K562 (cell line): ENCODE measurements at regions not wholly inside any gene's neighbourhood (a gene's known extent, or its start where the extent isn't known, plus 50 kb on each side); places are given as distances from the start of the nearest gene placed in this dataset.

ENCODE experiments used
- ATAC-seq: fragments of 200-7000 bp; cut with Tn5 transposase; 3 replicates; pipeline ENCODE4 v1.9.1; 2020; ENCODE audit warnings: moderate library complexity
- BruUV-seq: library from RNA; stranded (reverse); fragments of 400-500 nt; replicated peaks from 2 replicates; lab custom pipeline; 2021; lab: Mats Ljungman, UMichigan
- CTCF ChIA-PET: fragments of 300-600 bp; formaldehyde crosslinking; extraction: SDS; loops from one replicate; lab custom pipeline; 2021; ENCODE audit warnings: low intra/inter-chr PET ratio; lab: Yijun Ruan, JAX
- POLR2A ChIA-PET: fragments of 300-600, 350-650 bp; sonication (Branson Sonifier 250); formaldehyde crosslinking; extraction: SDS; loops from one replicate; lab custom pipeline; 2021; ENCODE audit warnings: antibody characterized with exemption, inconsistent platforms; lab: Yijun Ruan, JAX
- DNase-seq, 4 experiments: peaks; one replicate each; pipeline versions ENCODE4 v3.0.0 to v3.0.0-alpha.2; 2011 to 2018; ENCODE audit warnings: low spot score in 3 of 4, mixed read lengths in 3 of 4; ENCODE audit errors: extremely low read depth in 1 of 4
- FAIRE-seq: peaks from 2 replicates; lab custom pipeline; 2011; peaks lifted over from hg19 to GRCh38; lab: Jason Lieb, UNC
- H2AFZ ChIP-seq: 2 replicates; pipeline ENCODE4 v1.6.0; 2011; ENCODE audit warnings: low read depth, low read length, control low read depth, inconsistent platforms
- H3K27ac ChIP-seq: fragments of 200-600 bp; 3 replicates; pipeline ENCODE4 v1.8.0; 2011; ENCODE audit warnings: low read depth, mild to moderate bottlenecking, control low read depth, inconsistent platforms, low read length, moderate library complexity, mixed read lengths; ENCODE audit errors: extremely low read depth
- H3K27me3 ChIP-seq, 2 experiments: fragments of 300-600 bp in 1 of 2; 2 replicates in 1 of 2; 3 replicates in 1 of 2; pipeline versions ENCODE4 v1.6.0 to v1.8.0; 2011; ENCODE audit warnings: inconsistent platforms in 2 of 2, low read length in 2 of 2, mild to moderate bottlenecking in 1 of 2, mixed read lengths in 1 of 2, moderate library complexity in 1 of 2; ENCODE audit not compliant: control insufficient read depth in 2 of 2, insufficient read depth in 2 of 2
- H3K36me3 ChIP-seq: fragments of 300-600 bp; 3 replicates; pipeline ENCODE4 v1.8.0; 2011; ENCODE audit warnings: mild to moderate bottlenecking, low read length, inconsistent platforms; ENCODE audit not compliant: control insufficient read depth, insufficient read depth
- H3K4me1 ChIP-seq, 2 experiments: fragments of 200-600 bp in 1 of 2; replicated peaks in 1 of 2; 2 replicates in 1 of 2; 3 replicates in 1 of 2; pipeline versions ENCODE4 v1.5.1 to v1.8.0; 2011; ENCODE audit warnings: inconsistent platforms in 2 of 2, low read length in 2 of 2, mild to moderate bottlenecking in 1 of 2, mixed read lengths in 1 of 2, moderate library complexity in 1 of 2; ENCODE audit not compliant: control insufficient read depth in 2 of 2, insufficient read depth in 2 of 2
- H3K4me2 ChIP-seq: 2 replicates; pipeline ENCODE4 v1.6.1; 2011; ENCODE audit warnings: low read length, control low read depth, inconsistent platforms, mixed read lengths; ENCODE audit not compliant: insufficient read depth
- H3K4me3 ChIP-seq: fragments of 200-600 bp; sonication (generic), shearing (Covaris generic); 2 replicates; pipeline ENCODE4 v1.5.1; 2016; ENCODE audit warnings: control low read depth, inconsistent platforms
- H3K79me2 ChIP-seq: fragments of 200-600 bp; 3 replicates; pipeline ENCODE4 v1.8.0; 2011; ENCODE audit warnings: low read length, inconsistent platforms; ENCODE audit not compliant: control insufficient read depth, insufficient read depth
- H3K9ac ChIP-seq, 2 experiments: 2 replicates each; pipeline versions ENCODE4 v1.6.0 to v1.6.1; 2011; ENCODE audit warnings: low read depth in 2 of 2, low read length in 2 of 2, control low read depth in 1 of 2, inconsistent platforms in 1 of 2, mild to moderate bottlenecking in 1 of 2, mixed read lengths in 1 of 2; ENCODE audit not compliant: insufficient read depth in 1 of 2
- H3K9me1 ChIP-seq: one replicate; pipeline ENCODE4 v1.6.0; 2011; ENCODE audit warnings: inconsistent platforms, mild to moderate bottlenecking, low read length, moderate library complexity; ENCODE audit not compliant: control insufficient read depth, insufficient read depth
- H3K9me3 ChIP-seq: replicated peaks from 2 replicates; pipeline ENCODE4 v1.5.1; 2011; ENCODE audit warnings: low read depth, low read length, inconsistent platforms; ENCODE audit not compliant: control insufficient read depth, insufficient read depth
- H4K20me1 ChIP-seq: replicated peaks from 2 replicates; pipeline ENCODE4 v1.6.1; 2011; ENCODE audit warnings: low read length, inconsistent platforms, mixed read lengths; ENCODE audit not compliant: control insufficient read depth, insufficient read depth
- ETS2 ChIP-seq: IDR thresholded peaks from 2 replicates; pipeline ENCODE4 v1.6.1; 2016; ENCODE audit warnings: borderline replicate concordance, missing genetic modification characterization, mild to moderate bottlenecking, moderate library complexity, missing compliant biosample characterization; ENCODE audit not compliant: poor library complexity, severe bottlenecking
- HLTF ChIP-seq: fragments of 450-650 bp; IDR thresholded peaks from 2 replicates; pipeline ENCODE4 v1.6.1; 2016
- JUNB ChIP-seq: fragments of 450-650 bp; formaldehyde crosslinking; conservative IDR thresholded peaks from 2 replicates; pipeline ENCODE4 v1.4.0; 2020; ENCODE audit warnings: mild to moderate bottlenecking
- KDM1A ChIP-seq, 2 experiments: fragments of 450-650 bp; IDR thresholded peaks; 2 replicates each; pipeline ENCODE4 v1.6.1; 2016; ENCODE audit warnings: mild to moderate bottlenecking in 2 of 2
- PCBP1 ChIP-seq: fragments of 200-400 bp; formaldehyde crosslinking; IDR thresholded peaks from 2 replicates; pipeline ENCODE4 v1.6.1; 2018; ENCODE audit warnings: mild to moderate bottlenecking, low read depth, low read length; ENCODE audit not compliant: poor library complexity, severe bottlenecking
- PHF21A ChIP-seq: fragments of 450-650 bp; IDR thresholded peaks from 2 replicates; pipeline ENCODE4 v1.6.1; 2017; ENCODE audit warnings: low read depth, borderline replicate concordance
- RB1 ChIP-seq: fragments of 450-650 bp; IDR thresholded peaks from 2 replicates; pipeline ENCODE4 v1.6.1; 2017; ENCODE audit warnings: low read depth, mild to moderate bottlenecking
- RBBP5 ChIP-seq: fragments of 200-600 bp; sonication (generic); IDR thresholded peaks from 2 replicates; pipeline ENCODE4 v1.6.1; 2012; ENCODE audit warnings: borderline replicate concordance, mild to moderate bottlenecking, low read length, control low read depth, inconsistent platforms; ENCODE audit not compliant: insufficient read depth, poor library complexity, severe bottlenecking
- TAF9B ChIP-seq: fragments of 450-650 bp; IDR thresholded peaks from 2 replicates; pipeline ENCODE4 v1.6.1; 2018; ENCODE audit warnings: mild to moderate bottlenecking; ENCODE audit not compliant: partially characterized antibody
- ZNF586 ChIP-seq: fragments of 450-650 bp; formaldehyde crosslinking; conservative IDR thresholded peaks from 2 replicates; pipeline ENCODE4 v1.4.0; 2020; ENCODE audit warnings: mild to moderate bottlenecking, moderate library complexity
- WGBS: fragments of 100-300 bp; shearing (Covaris generic); methylation state at CpG from one replicate; pipeline ENCODE4 v1.1.6; 2016; ENCODE audit warnings: low coverage, mixed read lengths; ENCODE audit not compliant: insufficient coverage; ENCODE audit errors: missing lambda C conversion rate; 5-methylcytosine and 5-hydroxymethylcytosine counted together
- in situ Hi-C: fragments of 300-500 bp; cut with MboI; formaldehyde crosslinking; loops from 4 replicates; pipeline ENCODE4 v1.15.0; 2018; ENCODE audit warnings: inconsistent platforms, mixed read lengths
- intact Hi-C: fragments of 100-400 bp; cut with micrococcal nuclease; formaldehyde crosslinking; loops from 2 replicates; pipeline ENCODE4 v1.14.2; 2022
- TF ChIP-seq, protein P1 (sequence below): fragments of 450-650 bp; IDR thresholded peaks from 2 replicates; pipeline ENCODE4 v1.6.1; 2016; ENCODE audit warnings: missing biosample characterization, missing genetic modification characterization
- TF ChIP-seq, protein P2 (sequence below): fragments of 250-450 bp; sonication (Bioruptor Pico); IDR thresholded peaks from 2 replicates; pipeline ENCODE4 v1.4.0; 2020; ENCODE audit warnings: mild to moderate bottlenecking
- TF ChIP-seq, protein P3 (sequence below): fragments of 450-650 bp; IDR thresholded peaks from 2 replicates; pipeline ENCODE4 v1.6.1; 2017; ENCODE audit warnings: antibody characterized with exemption
- TF ChIP-seq, protein P4 (sequence below): fragments of 250-450 bp; sonication (Bioruptor Pico); IDR thresholded peaks from 2 replicates; pipeline ENCODE4 v1.5.0; 2021

DNA sequence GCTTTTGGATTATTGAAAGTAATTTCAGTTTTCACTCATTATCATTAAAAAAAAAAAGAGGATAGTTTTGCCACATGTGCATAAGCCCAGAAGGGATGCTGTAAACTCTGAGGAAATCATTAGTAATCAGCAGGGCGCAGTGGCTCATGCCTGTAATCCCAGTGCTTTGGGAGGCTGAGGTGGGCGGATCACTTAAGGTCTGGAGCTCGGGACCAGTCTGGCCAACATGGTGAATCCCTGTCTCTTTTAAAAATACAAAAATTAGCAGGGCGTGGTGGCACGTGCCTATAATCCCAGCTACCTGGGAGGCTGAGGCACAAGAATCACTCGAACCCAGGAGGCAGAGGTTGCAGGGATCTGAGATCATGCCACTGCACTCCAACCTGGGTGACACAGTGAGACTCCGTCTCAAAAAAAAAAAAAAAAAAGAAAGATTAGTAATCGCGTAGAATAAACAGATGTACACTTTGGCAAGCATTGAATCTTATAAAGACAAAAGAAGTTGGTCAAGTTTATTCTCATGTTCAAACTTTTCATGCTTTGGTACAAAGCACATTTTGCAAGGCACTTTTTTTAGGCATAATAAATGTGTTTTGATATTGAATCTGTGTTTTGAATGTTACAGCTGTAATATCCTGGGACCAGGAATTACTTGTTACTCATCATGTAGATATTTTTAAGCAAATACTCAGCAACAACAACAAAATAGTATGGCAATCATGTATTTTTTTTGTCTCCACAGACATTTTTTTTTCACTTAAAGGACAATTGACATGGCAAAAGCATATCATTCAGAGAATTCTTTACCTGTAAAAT is 93.2 kb upstream of the AGTR1 start:
- Histone ChIP-seq H3K9me3 (no peaks in the 10 kb centered on the region), H3K4me1 (no peaks in the 10 kb centered on the region), H3K4me2 (no peak overlapping the region), H3K9me1 (no peaks in the 10 kb centered on the region), H3K27me3 (no peaks in the 10 kb centered on the region), H2AFZ (no peak overlapping the region), H4K20me1 (no peaks in the 10 kb centered on the region), H3K4me3 (no peak overlapping the region), H3K27ac (no peak overlapping the region), H3K9ac (no peak overlapping the region), H3K79me2 (no peaks in the 10 kb centered on the region), H3K36me3 (no peaks in the 10 kb centered on the region)
- DNase-seq (no peak), ATAC-seq (no peak), FAIRE-seq (no peak)
- CTCF ChIA-PET: no interaction called here
- intact Hi-C loops (no loop called here), in situ Hi-C loops (no loop called here)
- 1% methylated on average over 8 of the region's 9 CpGs for WGBS
- BruUV-seq: no TSS peak
- POLR2A ChIA-PET: no interaction called here
- no peak for TF ChIP-seq JUNB (CRISPR knock-in tag)
- TF ChIP-seq PCBP1: no peak
- no peak for TF ChIP-seq RBBP5
- no peak for TF ChIP-seq RB1
- TF ChIP-seq, protein P1, sequence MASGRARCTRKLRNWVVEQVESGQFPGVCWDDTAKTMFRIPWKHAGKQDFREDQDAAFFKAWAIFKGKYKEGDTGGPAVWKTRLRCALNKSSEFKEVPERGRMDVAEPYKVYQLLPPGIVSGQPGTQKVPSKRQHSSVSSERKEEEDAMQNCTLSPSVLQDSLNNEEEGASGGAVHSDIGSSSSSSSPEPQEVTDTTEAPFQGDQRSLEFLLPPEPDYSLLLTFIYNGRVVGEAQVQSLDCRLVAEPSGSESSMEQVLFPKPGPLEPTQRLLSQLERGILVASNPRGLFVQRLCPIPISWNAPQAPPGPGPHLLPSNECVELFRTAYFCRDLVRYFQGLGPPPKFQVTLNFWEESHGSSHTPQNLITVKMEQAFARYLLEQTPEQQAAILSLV (tag): no peak
- no peak for TF ChIP-seq KDM1A (IDR thresholded peaks at IDR 0.05)
- TF ChIP-seq, protein P2, sequence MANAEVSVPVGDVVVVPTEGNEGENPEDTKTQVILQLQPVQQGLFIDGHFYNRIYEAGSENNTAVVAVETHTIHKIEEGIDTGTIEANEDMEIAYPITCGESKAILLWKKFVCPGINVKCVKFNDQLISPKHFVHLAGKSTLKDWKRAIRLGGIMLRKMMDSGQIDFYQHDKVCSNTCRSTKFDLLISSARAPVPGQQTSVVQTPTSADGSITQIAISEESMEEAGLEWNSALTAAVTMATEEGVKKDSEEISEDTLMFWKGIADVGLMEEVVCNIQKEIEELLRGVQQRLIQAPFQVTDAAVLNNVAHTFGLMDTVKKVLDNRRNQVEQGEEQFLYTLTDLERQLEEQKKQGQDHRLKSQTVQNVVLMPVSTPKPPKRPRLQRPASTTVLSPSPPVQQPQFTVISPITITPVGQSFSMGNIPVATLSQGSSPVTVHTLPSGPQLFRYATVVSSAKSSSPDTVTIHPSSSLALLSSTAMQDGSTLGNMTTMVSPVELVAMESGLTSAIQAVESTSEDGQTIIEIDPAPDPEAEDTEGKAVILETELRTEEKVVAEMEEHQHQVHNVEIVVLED: no peak
- no peak for TF ChIP-seq PHF21A
- no peak for TF ChIP-seq ZNF586
- TF ChIP-seq, protein P3, sequence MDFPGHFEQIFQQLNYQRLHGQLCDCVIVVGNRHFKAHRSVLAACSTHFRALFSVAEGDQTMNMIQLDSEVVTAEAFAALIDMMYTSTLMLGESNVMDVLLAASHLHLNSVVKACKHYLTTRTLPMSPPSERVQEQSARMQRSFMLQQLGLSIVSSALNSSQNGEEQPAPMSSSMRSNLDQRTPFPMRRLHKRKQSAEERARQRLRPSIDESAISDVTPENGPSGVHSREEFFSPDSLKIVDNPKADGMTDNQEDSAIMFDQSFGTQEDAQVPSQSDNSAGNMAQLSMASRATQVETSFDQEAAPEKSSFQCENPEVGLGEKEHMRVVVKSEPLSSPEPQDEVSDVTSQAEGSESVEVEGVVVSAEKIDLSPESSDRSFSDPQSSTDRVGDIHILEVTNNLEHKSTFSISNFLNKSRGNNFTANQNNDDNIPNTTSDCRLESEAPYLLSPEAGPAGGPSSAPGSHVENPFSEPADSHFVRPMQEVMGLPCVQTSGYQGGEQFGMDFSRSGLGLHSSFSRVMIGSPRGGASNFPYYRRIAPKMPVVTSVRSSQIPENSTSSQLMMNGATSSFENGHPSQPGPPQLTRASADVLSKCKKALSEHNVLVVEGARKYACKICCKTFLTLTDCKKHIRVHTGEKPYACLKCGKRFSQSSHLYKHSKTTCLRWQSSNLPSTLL: no peak
- TF ChIP-seq TAF9B: no peak
- TF ChIP-seq, protein P4, sequence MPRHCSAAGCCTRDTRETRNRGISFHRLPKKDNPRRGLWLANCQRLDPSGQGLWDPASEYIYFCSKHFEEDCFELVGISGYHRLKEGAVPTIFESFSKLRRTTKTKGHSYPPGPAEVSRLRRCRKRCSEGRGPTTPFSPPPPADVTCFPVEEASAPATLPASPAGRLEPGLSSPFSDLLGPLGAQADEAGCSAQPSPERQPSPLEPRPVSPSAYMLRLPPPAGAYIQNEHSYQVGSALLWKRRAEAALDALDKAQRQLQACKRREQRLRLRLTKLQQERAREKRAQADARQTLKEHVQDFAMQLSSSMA (CRISPR knock-in tag): no peak
- TF ChIP-seq ETS2 (tag): no peak
- no peak for TF ChIP-seq HLTF
